B cell (primary cell): ENCODE measurements at regions not wholly inside any gene's neighbourhood (a gene's known extent, or its start where the extent isn't known, plus 50 kb on each side); places are given as distances from the start of the nearest gene placed in this dataset.

Experiments used
- EZH2 ChIP-seq: IDR thresholded peaks from 2 replicates; pipeline ENCODE4 v1.6.1; 2012; ENCODE audit warnings: borderline replicate concordance, low read depth, mild to moderate bottlenecking, moderate library complexity, low read length; ENCODE audit not compliant: insufficient read depth, poor library complexity, severe bottlenecking
- TF ChIP-seq, protein P1 (sequence below): fragments of 200-600 bp; IDR thresholded peaks from one replicate; pipeline ENCODE4 v1.8.0; 2022; ENCODE audit warnings: antibody characterized with exemption, mild to moderate bottlenecking

DNA sequence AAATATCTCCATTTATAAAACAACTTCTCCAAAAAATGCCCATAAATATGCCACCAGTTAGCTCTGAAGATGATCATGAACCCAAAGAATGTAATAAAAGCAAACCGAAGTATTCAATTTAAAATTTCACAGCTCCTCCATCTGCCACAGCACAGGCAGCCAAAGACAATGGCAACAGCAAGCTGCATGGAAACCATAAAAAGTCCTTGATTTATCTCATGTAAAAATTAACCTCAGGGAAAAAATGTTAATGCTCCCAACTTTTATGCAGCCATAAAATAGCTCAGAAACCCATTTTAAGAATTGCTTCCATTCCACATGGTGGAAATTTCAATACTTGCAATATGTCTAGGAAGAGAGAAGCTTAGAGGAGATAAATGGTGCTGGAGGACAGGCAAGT lies 132.3 kb upstream of the ARHGEF9 start:
- TF ChIP-seq, protein P1, sequence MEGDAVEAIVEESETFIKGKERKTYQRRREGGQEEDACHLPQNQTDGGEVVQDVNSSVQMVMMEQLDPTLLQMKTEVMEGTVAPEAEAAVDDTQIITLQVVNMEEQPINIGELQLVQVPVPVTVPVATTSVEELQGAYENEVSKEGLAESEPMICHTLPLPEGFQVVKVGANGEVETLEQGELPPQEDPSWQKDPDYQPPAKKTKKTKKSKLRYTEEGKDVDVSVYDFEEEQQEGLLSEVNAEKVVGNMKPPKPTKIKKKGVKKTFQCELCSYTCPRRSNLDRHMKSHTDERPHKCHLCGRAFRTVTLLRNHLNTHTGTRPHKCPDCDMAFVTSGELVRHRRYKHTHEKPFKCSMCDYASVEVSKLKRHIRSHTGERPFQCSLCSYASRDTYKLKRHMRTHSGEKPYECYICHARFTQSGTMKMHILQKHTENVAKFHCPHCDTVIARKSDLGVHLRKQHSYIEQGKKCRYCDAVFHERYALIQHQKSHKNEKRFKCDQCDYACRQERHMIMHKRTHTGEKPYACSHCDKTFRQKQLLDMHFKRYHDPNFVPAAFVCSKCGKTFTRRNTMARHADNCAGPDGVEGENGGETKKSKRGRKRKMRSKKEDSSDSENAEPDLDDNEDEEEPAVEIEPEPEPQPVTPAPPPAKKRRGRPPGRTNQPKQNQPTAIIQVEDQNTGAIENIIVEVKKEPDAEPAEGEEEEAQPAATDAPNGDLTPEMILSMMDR, result no peak
- TF ChIP-seq EZH2, result no peak
